ENCODE measurements at regions not wholly inside any gene's neighbourhood (a gene's known extent, or its start where the extent isn't known, plus 50 kb on each side); places are given as distances from the start of the nearest gene placed in this dataset.

DNA sequence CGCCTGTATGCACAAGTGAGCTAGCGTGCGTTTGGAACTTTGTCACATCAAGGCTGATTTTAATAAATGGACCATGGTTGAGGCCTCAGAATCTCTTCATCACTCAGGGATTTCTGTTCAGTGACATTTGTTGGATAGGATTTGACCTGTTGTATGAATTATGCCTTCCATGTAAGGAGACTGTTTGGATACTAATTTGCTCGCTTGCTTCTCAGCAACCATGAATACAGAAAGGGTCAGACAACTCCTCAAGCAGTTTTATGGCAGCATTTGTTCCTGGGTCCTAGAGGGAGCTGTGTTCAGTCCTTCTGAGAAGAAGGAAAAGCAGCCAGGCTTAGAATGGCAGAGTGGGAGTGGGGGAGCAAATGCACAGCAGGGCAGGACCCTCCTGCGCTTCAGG lies 269.7 kb upstream of the LCORL start:
- no peak for DNase-seq (ENCODE audit: low read depth)
- H3K4me3 ChIP-seq (ENCODE audit: control insufficient read depth, low read depth, low read length), result no peak overlapping the region
- TF ChIP-seq, protein P1, sequence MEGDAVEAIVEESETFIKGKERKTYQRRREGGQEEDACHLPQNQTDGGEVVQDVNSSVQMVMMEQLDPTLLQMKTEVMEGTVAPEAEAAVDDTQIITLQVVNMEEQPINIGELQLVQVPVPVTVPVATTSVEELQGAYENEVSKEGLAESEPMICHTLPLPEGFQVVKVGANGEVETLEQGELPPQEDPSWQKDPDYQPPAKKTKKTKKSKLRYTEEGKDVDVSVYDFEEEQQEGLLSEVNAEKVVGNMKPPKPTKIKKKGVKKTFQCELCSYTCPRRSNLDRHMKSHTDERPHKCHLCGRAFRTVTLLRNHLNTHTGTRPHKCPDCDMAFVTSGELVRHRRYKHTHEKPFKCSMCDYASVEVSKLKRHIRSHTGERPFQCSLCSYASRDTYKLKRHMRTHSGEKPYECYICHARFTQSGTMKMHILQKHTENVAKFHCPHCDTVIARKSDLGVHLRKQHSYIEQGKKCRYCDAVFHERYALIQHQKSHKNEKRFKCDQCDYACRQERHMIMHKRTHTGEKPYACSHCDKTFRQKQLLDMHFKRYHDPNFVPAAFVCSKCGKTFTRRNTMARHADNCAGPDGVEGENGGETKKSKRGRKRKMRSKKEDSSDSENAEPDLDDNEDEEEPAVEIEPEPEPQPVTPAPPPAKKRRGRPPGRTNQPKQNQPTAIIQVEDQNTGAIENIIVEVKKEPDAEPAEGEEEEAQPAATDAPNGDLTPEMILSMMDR (conservative IDR thresholded peaks at IDR 0.05; ENCODE audit: control insufficient read depth, insufficient read depth, low read depth, low read length), result no peak

GRCh38 chr4:18285357-18285756 lies 263.8 kb upstream of the LCORL start:
- no peak for DNase-seq (ENCODE audit: low read depth)
- TF ChIP-seq, protein P1 (conservative IDR thresholded peaks at IDR 0.05; ENCODE audit: control insufficient read depth, insufficient read depth, low read depth, low read length), result no peak
- H3K4me3 ChIP-seq (ENCODE audit: control insufficient read depth, low read depth, low read length), result no peak overlapping the region

DNA sequence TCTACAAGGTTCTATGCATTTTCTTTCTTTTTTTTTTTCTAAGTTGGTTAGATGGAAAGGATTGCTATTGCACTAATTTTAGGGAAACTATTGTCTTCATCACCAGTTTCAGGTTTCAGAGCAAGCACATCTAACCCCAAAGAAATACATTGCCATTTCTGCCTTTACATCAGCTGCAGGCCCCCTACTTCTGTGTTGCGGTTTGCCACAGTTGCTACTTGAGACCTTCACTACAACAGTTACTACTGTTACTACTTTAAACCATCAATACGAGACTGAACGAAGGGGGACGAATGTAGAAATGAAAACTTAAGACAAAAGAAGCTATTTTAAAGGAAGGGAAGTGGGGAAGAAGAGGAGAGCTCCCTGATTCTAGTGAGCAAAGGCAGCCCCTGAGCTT lies 256.7 kb upstream of the LCORL start:
- no peak for DNase-seq (ENCODE audit: low read depth)
- H3K4me3 ChIP-seq (ENCODE audit: control insufficient read depth, low read depth, low read length), result no peak overlapping the region
- TF ChIP-seq, protein P1 (conservative IDR thresholded peaks at IDR 0.05; ENCODE audit: control insufficient read depth, insufficient read depth, low read depth, low read length), result no peak

DNA sequence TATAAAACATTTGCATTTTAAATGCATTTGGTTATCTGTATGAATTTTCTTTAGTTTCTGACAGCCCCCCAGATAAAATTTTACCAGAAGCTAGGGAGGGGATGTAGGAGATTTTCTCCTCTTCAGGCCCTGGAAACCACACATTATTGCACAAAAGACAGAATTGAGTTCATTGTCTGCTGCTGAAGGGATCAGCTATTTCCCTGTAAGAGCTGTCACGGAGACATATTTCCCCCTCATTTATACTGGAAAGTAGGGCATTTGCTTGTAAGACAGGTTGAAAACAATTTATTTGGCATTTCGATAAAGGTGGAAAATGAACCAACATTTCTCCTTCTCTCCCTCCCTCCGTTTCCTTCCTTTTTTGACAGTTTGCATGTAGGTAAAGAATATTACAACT lies 241.3 kb upstream of the LCORL start:
- TF ChIP-seq, protein P1 (conservative IDR thresholded peaks at IDR 0.05; ENCODE audit: control insufficient read depth, insufficient read depth, low read depth, low read length), result no peak
- H3K4me3 ChIP-seq (ENCODE audit: control insufficient read depth, low read depth, low read length), result no peak overlapping the region
- DNase-seq (ENCODE audit: low read depth), result no peak

DNA sequence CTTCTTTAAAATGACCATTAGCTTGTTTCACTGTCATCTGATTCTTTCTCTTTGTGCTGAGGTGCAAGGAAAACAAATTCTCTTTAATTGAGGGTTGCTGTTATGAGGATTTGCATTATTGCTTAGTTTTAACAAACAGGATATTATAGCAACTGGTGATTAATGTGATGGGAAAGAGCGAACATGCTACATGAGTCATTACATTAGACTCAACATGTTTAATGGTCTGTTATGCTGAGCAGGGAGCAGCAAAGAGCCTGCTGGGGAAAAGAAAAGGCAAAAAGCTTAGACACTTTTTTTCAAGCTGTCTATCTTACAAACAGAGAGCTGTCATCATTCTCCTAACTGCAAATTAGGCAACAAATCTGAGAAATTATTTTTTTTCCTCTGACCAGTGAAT lies 230.5 kb upstream of the LCORL start:
- no peak overlapping the region for H3K4me3 ChIP-seq (ENCODE audit: control insufficient read depth, low read depth, low read length)

DNA sequence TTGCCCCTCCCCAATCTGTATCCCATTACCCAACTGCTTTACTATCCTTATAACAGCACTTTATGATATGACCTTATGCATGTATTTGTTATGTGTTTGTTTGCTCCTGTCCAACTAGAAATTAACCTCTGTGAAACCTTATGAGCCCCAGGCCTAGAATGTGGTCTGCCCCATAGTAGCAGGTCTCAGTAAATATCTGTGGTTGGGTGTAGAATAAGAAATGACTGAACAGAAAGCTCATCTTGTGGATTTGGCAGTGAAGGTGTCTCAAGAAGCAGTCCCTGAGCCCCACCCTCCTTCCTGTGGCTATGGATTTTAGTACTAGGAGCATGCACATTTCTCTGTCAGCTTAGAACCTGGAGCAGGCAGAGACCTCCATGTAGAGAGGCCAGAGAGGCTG lies 229.0 kb upstream of the LCORL start:
- H3K4me3 ChIP-seq (ENCODE audit: control insufficient read depth, low read depth, low read length), result no peak overlapping the region
- no peak for DNase-seq (ENCODE audit: low read depth)
- TF ChIP-seq, protein P1 (conservative IDR thresholded peaks at IDR 0.05; ENCODE audit: control insufficient read depth, insufficient read depth, low read depth, low read length), result no peak

More for the DNA sequence above, 230.5 kb upstream of the LCORL start:
- TF ChIP-seq, protein P1 (conservative IDR thresholded peaks at IDR 0.05; ENCODE audit: control insufficient read depth, insufficient read depth, low read depth, low read length), result no peak
- no peak for DNase-seq (ENCODE audit: low read depth)

- no peak overlapping the region for H3K4me3 ChIP-seq (ENCODE audit: control insufficient read depth, low read depth, low read length)
- no peak for DNase-seq (ENCODE audit: low read depth)
- TF ChIP-seq, protein P1 (conservative IDR thresholded peaks at IDR 0.05; ENCODE audit: control insufficient read depth, insufficient read depth, low read depth, low read length), result no peak
Observed at GRCh38 chr4:18248611-18249010, 227.1 kb upstream of the LCORL start.
